GM18507 (cell line): ENCODE measurements at regions not wholly inside any gene's neighbourhood (a gene's known extent, or its start where the extent isn't known, plus 50 kb on each side); places are given as distances from the start of the nearest gene placed in this dataset.

Experiments used
- DNase-seq: peaks from one replicate; pipeline ENCODE4 v3.0.0; 2011; ENCODE audit warnings: low read depth; ENCODE audit not compliant: insufficient read length; ENCODE audit errors: extremely low spot score
- FAIRE-seq: peaks from 2 replicates; lab custom pipeline; 2011; peaks lifted over from hg19 to GRCh38; lab: Jason Lieb, UNC

- FAIRE-seq = no peak
These were observed 116.9 kb downstream of the TRIM29 start for GRCh38 chr11:120020981-120021380.

GRCh38 chr11:120020486-120020885, 117.4 kb downstream of the TRIM29 start:
- DNase-seq (no peak), FAIRE-seq (no peak)

More at GRCh38 chr11:120020981-120021380, 116.9 kb downstream of the TRIM29 start:
- no peak for DNase-seq

GRCh38 chr11:120019191-120019590, 118.7 kb downstream of the TRIM29 start:
- FAIRE-seq (no peak), DNase-seq (no peak)

DNA sequence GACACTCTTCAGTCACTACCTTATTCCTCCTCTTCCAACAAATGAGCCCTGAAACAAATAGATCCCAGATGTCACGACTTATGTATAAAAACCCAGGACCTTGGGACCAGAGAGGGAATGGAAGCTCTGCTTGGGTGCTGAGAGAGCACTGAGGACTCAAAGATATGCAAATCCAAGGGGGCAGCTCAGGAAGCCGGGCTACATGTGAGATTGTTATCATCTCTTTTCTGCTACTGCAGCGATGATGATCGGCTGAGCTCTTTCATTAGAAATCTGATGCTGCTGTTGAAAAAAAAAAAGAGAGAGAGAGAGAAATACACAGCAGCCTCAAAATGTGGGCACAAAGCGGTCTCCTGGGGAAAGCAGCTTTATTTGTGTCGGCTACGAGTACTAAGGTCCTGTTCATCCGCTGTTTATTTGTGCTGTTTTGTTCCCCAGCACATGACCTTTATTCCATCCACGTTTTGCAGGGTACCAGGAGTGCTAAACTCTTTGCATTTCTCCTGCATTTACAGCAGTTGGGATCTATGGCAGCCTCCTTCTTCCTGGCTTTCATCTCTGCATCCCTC, 120.2 kb downstream of the TRIM29 start:
- no peak for FAIRE-seq
- no peak for DNase-seq

GRCh38 chr11:120013325-120014250, 124.3 kb downstream of the TRIM29 start:
- peak; percentile 9 for FAIRE-seq
- DNase-seq = peak; percentile 28

GRCh38 chr11:120012245-120012644, 125.7 kb downstream of the TRIM29 start:
- FAIRE-seq (no peak), DNase-seq (no peak)

DNA sequence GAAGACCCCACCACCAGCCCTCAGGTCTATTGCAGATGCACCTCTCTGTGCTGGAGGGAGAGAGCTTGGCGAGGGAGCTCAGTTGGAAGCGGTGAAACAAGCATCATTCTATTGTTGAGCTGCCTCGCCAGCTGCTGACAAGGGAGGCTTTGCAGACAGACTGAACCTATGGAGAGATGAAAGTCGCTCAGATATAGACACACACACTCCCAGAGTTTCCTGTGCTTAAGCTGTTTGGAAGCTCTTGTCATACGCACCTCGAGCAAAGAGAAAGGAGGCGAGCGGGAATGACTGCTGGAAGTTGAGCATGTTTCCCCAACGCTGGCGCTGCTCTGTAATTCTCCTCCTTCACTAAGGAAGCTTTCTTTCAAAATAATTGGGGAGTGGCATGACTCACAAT, 126.1 kb downstream of the TRIM29 start:
- no peak for FAIRE-seq
- DNase-seq = no peak

DNA sequence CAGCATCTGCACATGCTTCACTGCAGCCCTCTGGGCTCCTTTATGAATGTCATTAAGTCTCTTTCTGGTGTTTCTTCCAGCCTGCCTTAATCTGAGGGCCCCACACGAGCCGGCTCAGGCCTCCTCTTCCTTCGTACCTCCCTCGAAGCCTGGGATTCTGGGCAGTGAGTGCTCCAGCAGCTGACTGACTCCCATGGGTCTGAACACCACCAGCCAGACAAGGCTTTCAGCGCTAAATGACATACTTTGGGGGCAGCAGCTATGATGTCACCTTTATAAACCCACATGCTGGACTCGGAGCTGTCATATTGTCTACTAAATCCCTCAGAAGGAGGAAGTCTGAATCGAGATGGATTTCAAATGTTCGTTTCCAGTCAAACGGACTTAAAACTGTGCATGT, 127.1 kb downstream of the TRIM29 start:
- DNase-seq (no peak), FAIRE-seq (no peak)

GRCh38 chr11:120009938-120010337, 128.0 kb downstream of the TRIM29 start:
- FAIRE-seq (no peak), DNase-seq (no peak)

GRCh38 chr11:120007144-120007543, 130.8 kb downstream of the TRIM29 start:
- FAIRE-seq = no peak
- DNase-seq = no peak

GRCh38 chr11:120004723-120005122, 133.2 kb downstream of the TRIM29 start:
- no peak for DNase-seq
- no peak for FAIRE-seq

- FAIRE-seq (no peak), DNase-seq (no peak)
These were observed 136.5 kb downstream of the TRIM29 start for GRCh38 chr11:120001178-120002090.

GRCh38 chr11:119999220-119999619, 138.7 kb downstream of the TRIM29 start:
- DNase-seq (no peak), FAIRE-seq (no peak)

- FAIRE-seq = no peak
- DNase-seq = no peak
These were observed 141.4 kb downstream of the TRIM29 start for GRCh38 chr11:119996556-119996955.

GRCh38 chr11:119995730-119996491, 142.0 kb downstream of the TRIM29 start:
- no peak for DNase-seq
- no peak for FAIRE-seq

DNA sequence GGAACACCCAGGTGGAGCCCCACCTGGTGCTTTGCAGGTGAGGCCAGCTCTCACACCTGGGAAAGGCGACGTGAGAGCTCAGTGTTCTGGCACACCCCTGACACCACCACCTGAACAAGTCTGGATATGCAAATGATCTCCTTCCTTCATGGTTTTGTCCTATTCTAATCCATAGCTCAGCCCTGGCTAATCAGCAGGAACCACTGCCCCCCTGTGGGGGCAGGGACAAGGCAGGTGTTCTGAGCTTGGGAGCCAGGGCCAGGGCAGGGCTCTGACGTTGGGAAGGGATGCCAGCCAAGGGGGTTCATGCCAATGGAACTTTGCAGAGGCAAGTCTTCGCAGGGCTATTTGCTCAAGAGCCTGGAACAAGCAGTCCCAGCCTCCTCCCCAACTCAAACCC, 144.2 kb downstream of the TRIM29 start:
- no peak for DNase-seq
- FAIRE-seq = no peak

DNA sequence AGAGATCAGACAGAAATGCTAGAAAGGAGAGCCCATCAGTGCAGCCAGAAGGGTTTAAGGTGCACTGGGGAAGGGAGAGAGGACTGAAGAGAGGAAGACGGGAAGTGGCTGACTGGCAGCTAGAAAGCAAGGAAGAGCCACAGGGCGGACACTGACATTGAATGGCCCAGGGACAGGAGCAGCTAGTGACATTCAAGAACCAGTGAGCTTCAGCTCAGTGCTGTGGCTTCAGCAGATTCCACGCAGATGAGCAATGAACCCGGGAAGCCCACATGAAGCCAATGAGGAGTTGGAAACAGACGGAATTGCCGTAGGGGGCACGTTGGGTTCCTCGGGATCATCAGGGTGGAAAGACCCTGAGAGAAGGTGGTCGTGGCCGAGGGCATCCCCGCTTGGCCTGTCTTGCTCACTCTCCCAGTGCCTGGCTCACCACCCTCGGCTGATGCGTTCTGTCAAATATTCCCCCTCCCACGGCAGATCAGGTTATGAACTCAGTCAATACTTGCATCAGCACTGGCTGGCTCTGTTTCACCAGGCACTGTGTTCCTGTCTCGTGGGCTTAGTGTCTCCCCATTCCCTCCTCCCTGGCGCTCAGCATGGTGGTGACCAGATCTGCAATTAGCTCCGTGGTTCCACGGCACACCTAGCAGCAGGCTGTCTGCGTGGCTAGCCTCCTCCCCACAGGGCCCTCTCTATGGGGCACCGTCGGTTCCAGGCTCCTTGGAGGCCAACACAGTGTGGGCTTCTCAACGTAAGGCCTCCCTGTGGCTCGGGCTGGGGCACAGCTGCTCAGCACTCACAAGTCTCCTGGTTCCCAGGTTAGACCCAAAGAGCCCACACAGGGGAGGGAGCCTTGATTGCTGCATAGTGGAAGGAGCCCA, 145.5 kb downstream of the TRIM29 start:
- no peak for FAIRE-seq

GRCh38 chr11:119991669-119992068, 146.2 kb downstream of the TRIM29 start:
- DNase-seq = no peak
- no peak for FAIRE-seq

More for the DNA sequence above, 145.5 kb downstream of the TRIM29 start:
- no peak for DNase-seq
